ENCODE measurements at regions not wholly inside any gene's neighbourhood (a gene's known extent, or its start where the extent isn't known, plus 50 kb on each side); places are given as distances from the start of the nearest gene placed in this dataset.

DNA sequence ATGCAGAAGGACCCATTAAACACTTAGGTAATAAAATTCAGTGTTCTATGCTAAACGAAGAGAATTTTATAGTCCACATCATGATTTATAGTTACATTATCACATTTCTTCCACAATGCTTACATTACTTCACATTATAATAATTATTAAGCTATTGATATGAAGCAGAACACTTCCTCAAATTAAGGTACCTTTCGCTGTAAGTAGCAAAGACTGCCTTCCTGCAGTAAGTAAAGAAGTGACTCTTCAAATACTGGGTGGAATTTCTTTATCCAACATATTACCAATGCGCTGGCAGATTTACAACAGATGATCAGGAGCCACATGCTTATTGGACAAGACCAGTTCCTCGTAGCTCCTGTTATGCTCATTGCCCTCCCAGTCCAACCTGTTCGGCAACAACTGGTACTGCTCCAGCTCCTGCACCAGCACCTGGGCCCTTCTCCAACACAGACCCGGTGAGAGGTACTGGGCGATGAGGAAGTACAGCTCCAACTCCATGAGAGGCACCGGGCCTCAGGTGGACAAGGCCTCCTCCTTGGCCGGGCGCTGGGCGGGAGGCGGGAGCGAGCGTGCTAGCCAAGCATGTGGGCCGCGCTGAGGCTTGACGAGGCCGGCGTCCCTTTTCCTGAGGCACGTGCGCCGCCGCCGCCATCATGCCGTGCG, 210.7 kb upstream of the ATP2B1 start:
- Histone ChIP-seq H3K4me2 (ENCODE audit: low read length) (no peak overlapping the region), H2AFZ (ENCODE audit: low read depth, low read length) (no peak overlapping the region), H3K9me3 (ENCODE audit: insufficient read depth, low read length) (no peaks in the 10 kb centered on the region), H3K27me3 (ENCODE audit: low read depth, low read length) (no peaks in the 10 kb centered on the region), H3K9ac (ENCODE audit: low read length) (no peak overlapping the region), H3K27ac (ENCODE audit: low read length) (no peak overlapping the region), H3K4me3 (ENCODE audit: low read length) (no peak overlapping the region), H3K79me2 (ENCODE audit: low read length) (no peaks in the 10 kb centered on the region), H3K4me1 (ENCODE audit: low read length) (peaks cover 9% of the 10 kb centered on the region), H3K36me3 (replicated peaks; ENCODE audit: low read depth, low read length) (no peaks in the 10 kb centered on the region), H4K20me1 (ENCODE audit: insufficient read depth, low read length) (no peaks in the 10 kb centered on the region)
- TF ChIP-seq, protein P1, sequence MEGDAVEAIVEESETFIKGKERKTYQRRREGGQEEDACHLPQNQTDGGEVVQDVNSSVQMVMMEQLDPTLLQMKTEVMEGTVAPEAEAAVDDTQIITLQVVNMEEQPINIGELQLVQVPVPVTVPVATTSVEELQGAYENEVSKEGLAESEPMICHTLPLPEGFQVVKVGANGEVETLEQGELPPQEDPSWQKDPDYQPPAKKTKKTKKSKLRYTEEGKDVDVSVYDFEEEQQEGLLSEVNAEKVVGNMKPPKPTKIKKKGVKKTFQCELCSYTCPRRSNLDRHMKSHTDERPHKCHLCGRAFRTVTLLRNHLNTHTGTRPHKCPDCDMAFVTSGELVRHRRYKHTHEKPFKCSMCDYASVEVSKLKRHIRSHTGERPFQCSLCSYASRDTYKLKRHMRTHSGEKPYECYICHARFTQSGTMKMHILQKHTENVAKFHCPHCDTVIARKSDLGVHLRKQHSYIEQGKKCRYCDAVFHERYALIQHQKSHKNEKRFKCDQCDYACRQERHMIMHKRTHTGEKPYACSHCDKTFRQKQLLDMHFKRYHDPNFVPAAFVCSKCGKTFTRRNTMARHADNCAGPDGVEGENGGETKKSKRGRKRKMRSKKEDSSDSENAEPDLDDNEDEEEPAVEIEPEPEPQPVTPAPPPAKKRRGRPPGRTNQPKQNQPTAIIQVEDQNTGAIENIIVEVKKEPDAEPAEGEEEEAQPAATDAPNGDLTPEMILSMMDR (IDR thresholded peaks at IDR 0.05; ENCODE audit: low read depth, low read length) = no peak
- TF ChIP-seq EZH2phosphoT487 (IDR thresholded peaks at IDR 0.05; ENCODE audit: low read depth) = no peak

DNA sequence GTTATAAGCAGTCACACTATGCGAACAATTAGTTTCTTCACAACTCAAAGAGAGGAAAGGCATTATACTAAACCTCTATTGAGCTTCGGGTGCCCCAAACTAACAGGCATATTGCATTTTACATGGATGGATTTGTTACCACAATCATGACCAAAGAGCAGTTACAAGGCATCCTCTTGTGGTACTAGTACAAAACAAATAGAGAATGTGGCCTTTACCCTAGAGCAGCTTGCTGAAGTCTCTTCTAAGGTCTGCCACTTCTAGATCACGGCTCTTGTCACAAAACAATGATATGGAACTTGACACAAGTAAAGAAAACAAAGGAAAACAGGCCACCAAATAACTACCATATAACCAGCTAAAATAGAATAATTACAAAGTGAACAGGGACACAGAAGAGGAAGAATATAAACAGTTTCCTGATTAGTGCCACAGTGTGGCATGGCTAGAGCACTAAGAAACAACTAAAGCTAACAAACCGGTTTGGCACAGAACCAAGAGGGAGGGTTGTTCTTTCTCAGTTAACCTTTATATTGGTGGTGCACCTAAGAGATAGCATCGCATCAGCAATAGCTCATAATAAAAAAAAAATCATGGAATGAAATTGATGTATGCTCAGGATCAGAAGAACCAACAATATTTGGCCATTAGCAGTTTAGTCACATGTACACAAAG, 209.7 kb upstream of the ATP2B1 start:
- Histone ChIP-seq H2AFZ (ENCODE audit: low read depth, low read length) (no peak overlapping the region), H3K4me1 (ENCODE audit: low read length) (no peaks in the 10 kb centered on the region), H3K4me2 (ENCODE audit: low read length) (no peak overlapping the region), H3K27ac (ENCODE audit: low read length) (no peak overlapping the region), H4K20me1 (ENCODE audit: insufficient read depth, low read length) (no peaks in the 10 kb centered on the region), H3K4me3 (ENCODE audit: low read length) (no peak overlapping the region), H3K9ac (ENCODE audit: low read length) (no peak overlapping the region), H3K36me3 (replicated peaks; ENCODE audit: low read depth, low read length) (no peaks in the 10 kb centered on the region), H3K9me3 (ENCODE audit: insufficient read depth, low read length) (no peaks in the 10 kb centered on the region), H3K27me3 (ENCODE audit: low read depth, low read length) (no peaks in the 10 kb centered on the region), H3K79me2 (ENCODE audit: low read length) (no peaks in the 10 kb centered on the region)
- TF ChIP-seq, protein P1 (IDR thresholded peaks at IDR 0.05; ENCODE audit: low read depth, low read length) = no peak
- TF ChIP-seq EZH2phosphoT487 (IDR thresholded peaks at IDR 0.05; ENCODE audit: low read depth) = no peak

DNA sequence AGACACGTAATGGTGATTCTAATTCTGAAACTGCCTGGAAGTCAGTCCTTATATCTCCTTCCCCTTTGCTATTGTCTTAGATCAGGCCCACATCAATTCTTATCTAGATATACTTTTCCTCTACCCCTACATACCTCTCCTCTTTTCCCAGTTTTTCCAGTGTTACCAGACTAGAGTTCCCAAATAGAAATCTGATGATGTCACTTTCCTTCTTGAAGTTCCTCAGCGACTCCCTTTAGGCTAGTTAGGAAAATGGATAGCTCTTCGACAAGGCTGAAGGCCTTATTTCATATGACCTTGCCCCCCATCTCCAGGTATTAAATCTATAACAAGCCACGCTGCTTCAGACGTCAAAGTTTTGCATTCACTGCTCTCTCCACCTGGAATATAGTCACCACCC, 201.1 kb upstream of the ATP2B1 start:
- Histone ChIP-seq H3K9me3 (ENCODE audit: insufficient read depth, low read length) (peaks cover 7% of the 10 kb centered on the region; the same call in 1 of the 2 replicates), H3K27me3 (ENCODE audit: low read depth, low read length) (no peaks in the 10 kb centered on the region), H3K4me3 (ENCODE audit: low read length) (no peak overlapping the region), H3K9ac (ENCODE audit: low read length) (no peak overlapping the region), H3K36me3 (replicated peaks; ENCODE audit: low read depth, low read length) (peaks cover 13% of the 10 kb centered on the region), H3K79me2 (ENCODE audit: low read length) (no peaks in the 10 kb centered on the region), H3K27ac (ENCODE audit: low read length) (no peak overlapping the region), H3K4me2 (ENCODE audit: low read length) (no peak overlapping the region), H3K4me1 (ENCODE audit: low read length) (peaks cover 13% of the 10 kb centered on the region), H2AFZ (ENCODE audit: low read depth, low read length) (no peak overlapping the region), H4K20me1 (ENCODE audit: insufficient read depth, low read length) (no peaks in the 10 kb centered on the region)
- no peak for TF ChIP-seq EZH2phosphoT487 (IDR thresholded peaks at IDR 0.05; ENCODE audit: low read depth)
- TF ChIP-seq, protein P1 (IDR thresholded peaks at IDR 0.05; ENCODE audit: low read depth, low read length) = no peak

DNA sequence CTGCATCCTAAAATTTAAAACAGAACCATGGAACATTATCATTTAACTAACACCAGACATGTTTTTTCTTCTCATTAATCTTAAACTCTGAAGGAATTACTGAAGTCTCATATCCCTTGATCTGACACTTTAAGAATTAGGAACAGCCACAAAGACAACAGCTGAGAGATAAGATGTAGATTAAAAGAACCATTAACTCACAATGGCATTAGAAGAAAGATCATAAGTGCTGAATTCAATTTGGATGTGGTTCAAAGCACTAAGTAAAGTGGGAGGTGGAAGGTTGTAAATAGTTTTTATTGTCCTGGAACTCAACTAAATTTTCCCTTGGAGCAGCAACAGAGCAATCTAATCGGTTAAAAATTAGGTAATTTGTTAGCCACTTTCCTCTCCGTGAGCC, 199.0 kb upstream of the ATP2B1 start:
- Histone ChIP-seq H3K27me3 (ENCODE audit: low read depth, low read length) (no peaks in the 10 kb centered on the region), H2AFZ (ENCODE audit: low read depth, low read length) (no peak overlapping the region), H3K9me3 (ENCODE audit: insufficient read depth, low read length) (peaks cover 7% of the 10 kb centered on the region; the same call in 1 of the 2 replicates), H3K36me3 (replicated peaks; ENCODE audit: low read depth, low read length) (peaks cover 13% of the 10 kb centered on the region), H3K27ac (ENCODE audit: low read length) (no peak overlapping the region), H3K4me3 (ENCODE audit: low read length) (no peak overlapping the region), H3K4me1 (ENCODE audit: low read length) (peaks cover 14% of the 10 kb centered on the region), H3K79me2 (ENCODE audit: low read length) (no peaks in the 10 kb centered on the region), H3K9ac (ENCODE audit: low read length) (no peak overlapping the region), H4K20me1 (ENCODE audit: insufficient read depth, low read length) (no peaks in the 10 kb centered on the region), H3K4me2 (ENCODE audit: low read length) (no peak overlapping the region)
- TF ChIP-seq EZH2phosphoT487 (IDR thresholded peaks at IDR 0.05; ENCODE audit: low read depth) = no peak
- TF ChIP-seq, protein P1 (IDR thresholded peaks at IDR 0.05; ENCODE audit: low read depth, low read length) = no peak
